ENCODE measurements at regions not wholly inside any gene's neighbourhood (a gene's known extent, or its start where the extent isn't known, plus 50 kb on each side); places are given as distances from the start of the nearest gene placed in this dataset.

- Histone ChIP-seq H3K27ac (no peak overlapping the region), H3K4me3 (ENCODE audit: low read depth, low read length) (no peak overlapping the region), H3K27me3 (replicated peaks) (no peaks in the 10 kb centered on the region), H3K36me3 (replicated peaks) (no peaks in the 10 kb centered on the region)
- in situ Hi-C loops (cut with HindIII; ENCODE audit: low pct_ligation_motif_present, low sequenced_read_pairs) = no loop called here
- TF ChIP-seq CTCF (IDR thresholded peaks at IDR 0.05; ENCODE audit: low read depth, low read length, missing control alignments) = no peak
- no peak for DNase-seq
Observed at GRCh38 chr11:25838918-25839625, 492.9 kb upstream of the ANO3 start.

- Histone ChIP-seq H3K4me3 (ENCODE audit: low read depth, low read length) (no peak overlapping the region), H3K36me3 (replicated peaks) (no peaks in the 10 kb centered on the region), H3K27ac (no peak overlapping the region), H3K27me3 (replicated peaks) (no peaks in the 10 kb centered on the region)
- DNase-seq = no peak
- in situ Hi-C loops (cut with HindIII; ENCODE audit: low pct_ligation_motif_present, low sequenced_read_pairs) = no loop called here
- no peak for TF ChIP-seq CTCF (IDR thresholded peaks at IDR 0.05; ENCODE audit: low read depth, low read length, missing control alignments)
Observed at GRCh38 chr11:25844811-25845210, 487.1 kb upstream of the ANO3 start.

GRCh38 chr11:25855916-25856315, 476.0 kb upstream of the ANO3 start:
- Histone ChIP-seq H3K27ac (no peak overlapping the region), H3K27me3 (replicated peaks) (no peaks in the 10 kb centered on the region), H3K4me3 (ENCODE audit: low read depth, low read length) (no peak overlapping the region), H3K36me3 (replicated peaks) (no peaks in the 10 kb centered on the region)
- TF ChIP-seq CTCF (IDR thresholded peaks at IDR 0.05; ENCODE audit: low read depth, low read length, missing control alignments) = no peak
- in situ Hi-C loops (cut with HindIII; ENCODE audit: low pct_ligation_motif_present, low sequenced_read_pairs) = no loop called here
- DNase-seq = no peak

- Histone ChIP-seq H3K27me3 (replicated peaks) (no peaks in the 10 kb centered on the region), H3K36me3 (replicated peaks) (no peaks in the 10 kb centered on the region), H3K4me3 (ENCODE audit: low read depth, low read length) (no peak overlapping the region), H3K27ac (no peak overlapping the region)
- in situ Hi-C loops (cut with HindIII; ENCODE audit: low pct_ligation_motif_present, low sequenced_read_pairs) = no loop called here
- DNase-seq = no peak
- TF ChIP-seq CTCF (IDR thresholded peaks at IDR 0.05; ENCODE audit: low read depth, low read length, missing control alignments) = no peak
Observed at GRCh38 chr11:25859776-25860175, 472.2 kb upstream of the ANO3 start.

- DNase-seq = peak; percentile 29
- H3K27me3 ChIP-seq (replicated peaks) = no peaks in the 10 kb centered on the region
- H3K27ac ChIP-seq = no peak overlapping the region
- no peak for TF ChIP-seq CTCF (IDR thresholded peaks at IDR 0.05; ENCODE audit: low read depth, low read length, missing control alignments)
- H3K4me3 ChIP-seq (ENCODE audit: low read depth, low read length) = no peak overlapping the region
- no peaks in the 10 kb centered on the region for H3K36me3 ChIP-seq (replicated peaks)
- in situ Hi-C loops (cut with HindIII; ENCODE audit: low pct_ligation_motif_present, low sequenced_read_pairs) = no loop called here
Observed at GRCh38 chr11:25860677-25861450, 471.1 kb upstream of the ANO3 start.

Data from brain microvascular endothelial cell (primary cell).